MCF 10A (cell line): ENCODE measurements at regions not wholly inside any gene's neighbourhood (a gene's known extent, or its start where the extent isn't known, plus 50 kb on each side); places are given as distances from the start of the nearest gene placed in this dataset.

Source experiments
- BruUV-seq: library from RNA; stranded (reverse); fragments of 400-500 nt; replicated peaks from 2 replicates; lab custom pipeline; 2021; lab: Mats Ljungman, UMichigan
- CTCF ChIA-PET: fragments of 300-600 bp; sonication (Branson Sonifier 250); formaldehyde crosslinking; extraction: SDS; loops from one replicate; lab custom pipeline; 2021; ENCODE audit warnings: antibody characterized with exemption, inconsistent platforms; lab: Yijun Ruan, JAX
- POLR2A ChIA-PET: fragments of 300-600, 350-650 bp; sonication (Branson Sonifier 250); formaldehyde crosslinking; extraction: SDS; loops from one replicate; lab custom pipeline; 2020; ENCODE audit warnings: antibody characterized with exemption, inconsistent platforms; lab: Yijun Ruan, JAX
- DNase-seq: peaks from one replicate; pipeline ENCODE4 v3.0.0-alpha.2; 2018; ENCODE audit not compliant: unreplicated experiment
- H3K27ac Mint-ChIP-seq: one replicate; pipeline ENCODE4 v1.8.0; 2022; ENCODE audit warnings: mild to moderate bottlenecking, low read depth, mixed read lengths; ENCODE audit not compliant: unreplicated experiment
- H3K27me3 Mint-ChIP-seq: one replicate; pipeline ENCODE4 v1.8.0; 2022; ENCODE audit warnings: mixed read lengths; ENCODE audit not compliant: insufficient read depth, unreplicated experiment
- H3K36me3 Mint-ChIP-seq: one replicate; pipeline ENCODE4 v1.8.0; 2022; ENCODE audit warnings: mild to moderate bottlenecking, moderate library complexity, mixed read lengths; ENCODE audit not compliant: insufficient read depth, unreplicated experiment
- H3K4me1 Mint-ChIP-seq: one replicate; pipeline ENCODE4 v1.8.0; 2022; ENCODE audit warnings: mixed read lengths; ENCODE audit not compliant: insufficient read depth, unreplicated experiment
- H3K4me3 Mint-ChIP-seq: one replicate; pipeline ENCODE4 v1.8.0; 2022; ENCODE audit warnings: mild to moderate bottlenecking, moderate library complexity, mixed read lengths; ENCODE audit not compliant: unreplicated experiment
- H3K9me3 Mint-ChIP-seq: one replicate; pipeline ENCODE4 v1.8.0; 2022; ENCODE audit warnings: mixed read lengths; ENCODE audit not compliant: unreplicated experiment
- intact Hi-C: fragments of 100-400 bp; cut with micrococcal nuclease; formaldehyde crosslinking; loops from 2 replicates; pipeline ENCODE4 v1.14.1; 2022
- TF ChIP-seq, protein P1 (sequence below): fragments of 200-600 bp; IDR thresholded peaks from one replicate; pipeline ENCODE4 v1.8.0; 2022; ENCODE audit warnings: antibody characterized with exemption, mild to moderate bottlenecking; ENCODE audit not compliant: unreplicated experiment

DNA sequence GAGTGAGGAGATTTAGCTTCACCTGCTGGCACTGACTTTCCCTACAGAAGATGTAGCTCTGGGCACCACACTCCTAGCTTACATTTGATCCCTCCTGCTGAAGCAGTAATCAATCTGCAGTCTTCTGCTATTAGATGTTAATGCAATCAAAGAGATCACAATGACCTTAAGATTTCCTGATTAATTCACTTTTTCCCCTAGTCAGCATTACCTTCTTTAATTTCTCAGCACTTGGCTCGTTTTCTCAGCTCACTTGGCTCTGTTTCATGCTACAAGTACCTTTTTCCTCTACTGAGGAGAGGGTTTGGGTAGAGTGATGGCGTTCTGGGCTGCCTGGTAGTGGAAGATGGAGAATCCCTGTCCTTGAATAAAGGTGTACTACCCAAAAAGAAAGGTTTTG lies 113.0 kb upstream of the PAK3 start:
- Mint-ChIP-seq H3K9me3 (no peaks in the 10 kb centered on the region), H3K4me1 (no peaks in the 10 kb centered on the region), H3K27ac (no peak overlapping the region), H3K27me3 (peaks cover 22% of the 10 kb centered on the region), H3K4me3 (no peak overlapping the region), H3K36me3 (no peaks in the 10 kb centered on the region)
- ChIA-PET POLR2A (no interaction called here), CTCF (interaction anchor here (0.6 to 2.9 kb wide), 2 partner anchors 9 to 462 kb away, joined by 3 to 9 read pairs; no protein-coding TSS in a partner anchor)
- BruUV-seq, result no TSS peak
- intact Hi-C loops, result no loop called here
- TF ChIP-seq, protein P1, sequence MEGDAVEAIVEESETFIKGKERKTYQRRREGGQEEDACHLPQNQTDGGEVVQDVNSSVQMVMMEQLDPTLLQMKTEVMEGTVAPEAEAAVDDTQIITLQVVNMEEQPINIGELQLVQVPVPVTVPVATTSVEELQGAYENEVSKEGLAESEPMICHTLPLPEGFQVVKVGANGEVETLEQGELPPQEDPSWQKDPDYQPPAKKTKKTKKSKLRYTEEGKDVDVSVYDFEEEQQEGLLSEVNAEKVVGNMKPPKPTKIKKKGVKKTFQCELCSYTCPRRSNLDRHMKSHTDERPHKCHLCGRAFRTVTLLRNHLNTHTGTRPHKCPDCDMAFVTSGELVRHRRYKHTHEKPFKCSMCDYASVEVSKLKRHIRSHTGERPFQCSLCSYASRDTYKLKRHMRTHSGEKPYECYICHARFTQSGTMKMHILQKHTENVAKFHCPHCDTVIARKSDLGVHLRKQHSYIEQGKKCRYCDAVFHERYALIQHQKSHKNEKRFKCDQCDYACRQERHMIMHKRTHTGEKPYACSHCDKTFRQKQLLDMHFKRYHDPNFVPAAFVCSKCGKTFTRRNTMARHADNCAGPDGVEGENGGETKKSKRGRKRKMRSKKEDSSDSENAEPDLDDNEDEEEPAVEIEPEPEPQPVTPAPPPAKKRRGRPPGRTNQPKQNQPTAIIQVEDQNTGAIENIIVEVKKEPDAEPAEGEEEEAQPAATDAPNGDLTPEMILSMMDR, result no peak
- DNase-seq, result no peak

DNA sequence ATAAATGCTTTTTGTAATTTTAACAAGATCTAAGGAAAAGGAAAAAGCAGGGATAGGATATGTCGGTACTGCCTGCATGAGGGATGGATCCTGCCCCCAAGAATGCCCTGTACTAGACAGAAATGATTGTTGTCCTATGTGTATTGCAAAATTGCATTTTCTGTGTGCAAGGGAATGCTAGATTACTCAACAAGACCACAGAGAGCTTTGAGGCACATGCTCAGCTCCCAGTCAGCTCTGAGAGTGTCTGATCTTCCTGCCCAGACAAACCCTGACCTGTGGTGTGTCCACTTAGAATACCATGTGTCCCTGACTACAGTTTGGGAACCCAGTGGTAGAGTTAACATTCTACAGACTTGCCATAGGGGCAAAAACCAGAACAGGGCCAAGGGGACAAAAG lies 129.2 kb upstream of the PAK3 start:
- H3K4me3 Mint-ChIP-seq, result no peak overlapping the region
- peak; percentile 62 for DNase-seq
- no TSS peak for BruUV-seq
- CTCF ChIA-PET, result interaction anchor here (0.8 to 1.2 kb wide), 3 partner anchors 37 to 116 kb away, joined by 3 to 4 read pairs (median 3); no protein-coding TSS in a partner anchor
- no peaks in the 10 kb centered on the region for H3K9me3 Mint-ChIP-seq
- TF ChIP-seq, protein P1, result no peak
- intact Hi-C loops, result no loop called here
- H3K36me3 Mint-ChIP-seq, result peaks cover 13% of the 10 kb centered on the region
- peak overlapping the region; percentile 37 for H3K27ac Mint-ChIP-seq
- POLR2A ChIA-PET, result interaction anchor here (0.9 to 1.2 kb wide), 5 partner anchors 10 to 113 kb away, joined by 3 to 11 read pairs (median 5); no protein-coding TSS in a partner anchor
- H3K4me1 Mint-ChIP-seq, result peaks cover 11% of the 10 kb centered on the region
- H3K27me3 Mint-ChIP-seq, result peaks cover 45% of the 10 kb centered on the region

DNA sequence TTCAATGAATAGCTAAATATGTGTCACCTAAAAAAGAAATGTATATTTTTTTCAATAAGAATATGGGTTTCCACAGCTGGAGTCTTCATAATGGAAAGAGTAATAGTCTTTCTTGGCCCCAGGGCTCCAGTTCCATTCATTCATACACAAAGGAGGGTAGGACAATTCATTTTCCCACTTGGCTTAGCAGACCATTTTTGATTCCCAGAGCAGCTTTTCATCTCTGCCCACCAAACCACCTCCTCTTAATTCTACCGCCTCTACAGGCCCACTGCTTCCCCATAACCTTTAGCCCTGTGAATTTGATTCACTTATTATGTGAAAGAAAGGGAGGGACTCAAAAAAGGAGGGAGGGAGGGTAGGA lies 129.9 kb upstream of the PAK3 start:
- POLR2A ChIA-PET, result interaction anchor here (1.1 to 1.6 kb wide), 7 partner anchors 10 to 87 kb away, joined by 3 to 8 read pairs (median 3); no protein-coding TSS in a partner anchor
- Mint-ChIP-seq H3K27me3 (peaks cover 39% of the 10 kb centered on the region), H3K4me3 (no peak overlapping the region), H3K9me3 (no peaks in the 10 kb centered on the region), H3K4me1 (peaks cover 11% of the 10 kb centered on the region), H3K36me3 (peaks cover 13% of the 10 kb centered on the region), H3K27ac (no peak overlapping the region)
- no TSS peak for BruUV-seq
- intact Hi-C loops, result no loop called here
- DNase-seq, result no peak
- CTCF ChIA-PET, result interaction anchor here (1.1 to 1.3 kb wide), 3 partner anchors 22 to 129 kb away, joined by 3 to 4 read pairs (median 4); no protein-coding TSS in a partner anchor
- TF ChIP-seq, protein P1, result no peak

DNA sequence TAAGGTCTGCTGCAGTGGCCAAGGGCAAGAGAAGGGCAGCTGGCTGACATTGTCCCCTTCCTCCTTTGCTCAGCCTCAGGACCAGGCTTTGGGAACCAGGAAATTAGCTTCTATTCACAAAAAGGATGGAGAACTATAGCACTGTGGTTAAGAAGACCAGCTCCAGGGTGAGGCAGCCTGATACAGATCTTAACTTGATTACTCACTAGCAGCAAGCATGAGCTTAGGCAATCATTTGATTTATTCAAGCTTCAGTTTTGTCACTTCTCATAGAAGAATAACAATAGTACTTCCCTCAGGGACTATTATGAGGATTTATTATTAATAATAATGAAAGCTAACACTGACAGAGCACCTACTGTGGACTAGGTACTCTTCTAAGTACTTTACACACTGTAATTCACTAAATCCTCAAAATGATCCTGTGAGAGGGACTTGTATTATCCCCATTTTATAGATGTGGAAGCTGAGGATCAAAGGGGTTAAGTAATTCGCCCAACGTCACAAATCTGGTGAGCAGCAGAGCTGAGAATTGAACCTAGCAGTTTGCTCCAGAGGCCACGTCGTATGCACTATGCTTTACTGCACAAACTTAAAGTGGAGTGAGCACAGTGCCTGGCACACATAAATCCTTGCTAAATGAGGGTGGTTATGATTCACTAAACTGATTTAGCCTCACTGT lies 130.4 kb upstream of the PAK3 start:
- no TSS peak for BruUV-seq
- Mint-ChIP-seq H3K4me3 (no peak overlapping the region), H3K27ac (no peak overlapping the region), H3K9me3 (no peaks in the 10 kb centered on the region), H3K4me1 (peaks cover 11% of the 10 kb centered on the region), H3K27me3 (peaks cover 34% of the 10 kb centered on the region), H3K36me3 (peaks cover 13% of the 10 kb centered on the region)
- CTCF ChIA-PET, result interaction anchor here (0.9 to 1.3 kb wide), 6 partner anchors 10 to 132 kb away, joined by 3 to 4 read pairs (median 4); no protein-coding TSS in a partner anchor
- POLR2A ChIA-PET, result interaction anchor here (0.6 to 1.6 kb wide), 12 partner anchors 9 to 790 kb away, joined by 3 to 8 read pairs (median 3); no protein-coding TSS in a partner anchor
- peak; percentile 12 for DNase-seq
- TF ChIP-seq, protein P1, result no peak
- intact Hi-C loops, result no loop called here
